OCI-LY3 (cell line): ENCODE measurements at regions not wholly inside any gene's neighbourhood (a gene's known extent, or its start where the extent isn't known, plus 50 kb on each side); places are given as distances from the start of the nearest gene placed in this dataset.

Experiments
- H2AFZ ChIP-seq: fragments of 200-600, 300-600 bp; shearing (Covaris generic); 2 replicates; pipeline ENCODE4 v1.6.0; 2014; ENCODE audit warnings: antibody characterized with exemption, low read depth, low read length
- H3K27ac ChIP-seq: fragments of 200-600, 300-600 bp; sonication (generic); 2 replicates; pipeline ENCODE4 v1.5.1; 2014; ENCODE audit warnings: mild to moderate bottlenecking, low read length, moderate library complexity, mixed read lengths
- H3K27me3 ChIP-seq: fragments of 200-600, 300-600 bp; sonication (generic); 2 replicates; pipeline ENCODE4 v1.6.1; 2014; ENCODE audit warnings: low read depth, low read length, mixed read lengths
- H3K36me3 ChIP-seq: fragments of 200-600, 300-600 bp; sonication (generic); replicated peaks from 2 replicates; pipeline ENCODE3; 2014; ENCODE audit warnings: low read depth, low read length, mixed read lengths
- H3K4me1 ChIP-seq: fragments of 300-600, 200-600 bp; sonication (generic); 2 replicates; pipeline ENCODE4 v1.6.1; 2014; ENCODE audit warnings: low read length, mixed read lengths
- H3K4me2 ChIP-seq: fragments of 200-600, 300-600 bp; sonication (generic); 2 replicates; pipeline ENCODE4 v1.6.1; 2014; ENCODE audit warnings: low read length, mixed read lengths
- H3K4me3 ChIP-seq: fragments of 300-600, 200-600 bp; sonication (generic); 2 replicates; pipeline ENCODE4 v1.5.1; 2014; ENCODE audit warnings: antibody characterized with exemption, mild to moderate bottlenecking, low read length, moderate library complexity
- H3K79me2 ChIP-seq: fragments of 300-600, 200-600 bp; shearing (Covaris generic); 2 replicates; pipeline ENCODE4 v1.6.1; 2014; ENCODE audit warnings: mild to moderate bottlenecking, low read length, mixed read lengths
- H3K9ac ChIP-seq: fragments of 300-600, 200-600 bp; shearing (Covaris generic); 2 replicates; pipeline ENCODE4 v1.6.0; 2014; ENCODE audit warnings: mild to moderate bottlenecking, low read length, moderate library complexity
- H3K9me3 ChIP-seq: fragments of 200-600, 300-600 bp; shearing (Covaris generic); 2 replicates; pipeline ENCODE4 v1.6.1; 2014; ENCODE audit warnings: low read length, mixed read lengths; ENCODE audit not compliant: insufficient read depth
- H4K20me1 ChIP-seq: fragments of 200-600, 300-600 bp; sonication (generic); 2 replicates; pipeline ENCODE4 v1.6.1; 2016; ENCODE audit warnings: low read length, mixed read lengths; ENCODE audit not compliant: insufficient read depth
- EZH2phosphoT487 ChIP-seq: fragments of 200-600 bp; shearing (Covaris generic); IDR thresholded peaks from 2 replicates; pipeline ENCODE4 v1.6.1; 2018; ENCODE audit warnings: antibody characterized with exemption, mixed run types, low read depth
- TF ChIP-seq, protein P1 (sequence below): fragments of 200-600, 300-600 bp; sonication (generic); IDR thresholded peaks from 2 replicates; pipeline ENCODE4 v1.5.1; 2014; ENCODE audit warnings: antibody characterized with exemption, low read length, low read depth

DNA sequence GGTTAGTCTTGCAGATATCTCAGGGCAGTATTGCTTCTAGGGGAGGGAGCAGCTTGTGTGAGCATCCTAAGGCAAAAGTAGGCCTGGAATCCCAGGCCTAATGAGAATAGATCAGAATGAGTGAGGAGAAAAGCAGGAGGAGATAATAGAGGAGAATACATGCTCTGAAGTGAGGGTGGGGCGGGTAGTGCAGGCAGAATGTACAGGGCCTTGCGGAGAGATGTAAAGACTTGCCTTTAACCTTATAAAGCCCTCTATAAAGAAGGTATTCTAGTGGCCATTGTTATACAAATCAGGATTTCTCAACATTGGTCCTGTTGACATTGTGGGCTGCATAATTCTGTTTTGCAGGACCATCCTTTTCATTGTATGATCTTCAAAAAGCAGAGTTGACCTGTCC is 855.3 kb downstream of the PCDH7 start:
- Histone ChIP-seq H3K27ac (no peak overlapping the region), H3K9ac (no peak overlapping the region), H3K79me2 (no peaks in the 10 kb centered on the region), H3K9me3 (no peaks in the 10 kb centered on the region), H4K20me1 (no peaks in the 10 kb centered on the region), H3K27me3 (no peaks in the 10 kb centered on the region), H2AFZ (no peak overlapping the region), H3K4me1 (no peaks in the 10 kb centered on the region), H3K4me2 (no peak overlapping the region), H3K36me3 (no peaks in the 10 kb centered on the region), H3K4me3 (no peak overlapping the region)
- no peak for TF ChIP-seq EZH2phosphoT487
- TF ChIP-seq, protein P1, sequence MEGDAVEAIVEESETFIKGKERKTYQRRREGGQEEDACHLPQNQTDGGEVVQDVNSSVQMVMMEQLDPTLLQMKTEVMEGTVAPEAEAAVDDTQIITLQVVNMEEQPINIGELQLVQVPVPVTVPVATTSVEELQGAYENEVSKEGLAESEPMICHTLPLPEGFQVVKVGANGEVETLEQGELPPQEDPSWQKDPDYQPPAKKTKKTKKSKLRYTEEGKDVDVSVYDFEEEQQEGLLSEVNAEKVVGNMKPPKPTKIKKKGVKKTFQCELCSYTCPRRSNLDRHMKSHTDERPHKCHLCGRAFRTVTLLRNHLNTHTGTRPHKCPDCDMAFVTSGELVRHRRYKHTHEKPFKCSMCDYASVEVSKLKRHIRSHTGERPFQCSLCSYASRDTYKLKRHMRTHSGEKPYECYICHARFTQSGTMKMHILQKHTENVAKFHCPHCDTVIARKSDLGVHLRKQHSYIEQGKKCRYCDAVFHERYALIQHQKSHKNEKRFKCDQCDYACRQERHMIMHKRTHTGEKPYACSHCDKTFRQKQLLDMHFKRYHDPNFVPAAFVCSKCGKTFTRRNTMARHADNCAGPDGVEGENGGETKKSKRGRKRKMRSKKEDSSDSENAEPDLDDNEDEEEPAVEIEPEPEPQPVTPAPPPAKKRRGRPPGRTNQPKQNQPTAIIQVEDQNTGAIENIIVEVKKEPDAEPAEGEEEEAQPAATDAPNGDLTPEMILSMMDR, result no peak

DNA sequence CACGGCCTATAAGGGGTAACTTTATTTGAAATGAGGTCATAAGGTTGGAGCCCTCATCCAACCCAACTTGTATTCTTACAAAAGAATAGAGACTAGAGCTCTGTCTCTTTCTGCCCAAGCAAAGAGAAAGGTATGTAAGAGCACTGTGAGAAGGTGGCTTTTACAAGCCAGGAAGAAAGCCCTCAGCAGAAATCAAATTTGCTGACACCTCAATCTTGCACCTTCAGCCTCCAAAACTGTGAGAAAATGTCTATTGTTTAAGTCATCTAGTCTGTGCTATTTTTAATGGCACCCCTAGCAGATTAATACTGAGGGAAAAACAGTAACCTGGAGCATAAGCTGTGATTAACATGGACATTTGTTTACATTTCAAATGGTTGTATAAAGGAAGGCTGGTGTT is 860.7 kb downstream of the PCDH7 start:
- H3K9me3 ChIP-seq, result no peaks in the 10 kb centered on the region
- H3K27ac ChIP-seq, result no peak overlapping the region
- no peaks in the 10 kb centered on the region for H3K27me3 ChIP-seq
- H3K4me3 ChIP-seq, result no peak overlapping the region
- H3K79me2 ChIP-seq, result no peaks in the 10 kb centered on the region
- no peaks in the 10 kb centered on the region for H4K20me1 ChIP-seq
- no peaks in the 10 kb centered on the region for H3K36me3 ChIP-seq
- no peak overlapping the region for H2AFZ ChIP-seq
- no peak overlapping the region for H3K9ac ChIP-seq
- no peaks in the 10 kb centered on the region for H3K4me1 ChIP-seq
- TF ChIP-seq EZH2phosphoT487, result no peak
- TF ChIP-seq, protein P1, result no peak
- H3K4me2 ChIP-seq, result no peak overlapping the region

DNA sequence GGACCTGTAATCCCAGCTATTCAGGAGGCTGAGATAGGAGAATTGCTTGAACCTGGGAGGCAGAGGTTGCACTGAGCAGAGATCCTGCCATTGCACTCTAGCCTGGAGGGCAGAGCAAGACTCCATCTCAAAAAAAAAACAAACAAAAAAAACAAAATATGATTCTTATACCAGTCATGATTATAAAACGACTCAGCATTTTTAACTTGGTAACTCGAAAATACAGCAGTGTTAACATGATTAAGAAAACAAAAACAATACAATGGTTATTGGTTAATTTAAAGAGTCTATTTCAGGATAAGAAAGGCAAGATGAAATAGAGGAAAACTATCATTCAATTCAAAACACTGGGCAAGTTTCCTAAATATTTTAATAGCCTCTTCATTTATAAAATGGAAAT is 865.3 kb downstream of the PCDH7 start:
- Histone ChIP-seq H3K9ac (no peak overlapping the region), H3K4me3 (no peak overlapping the region), H2AFZ (no peak overlapping the region), H3K4me2 (no peak overlapping the region), H3K4me1 (peaks cover 7% of the 10 kb centered on the region; the same call in 1 of the 2 replicates), H3K36me3 (no peaks in the 10 kb centered on the region), H3K27ac (no peak overlapping the region), H3K79me2 (no peaks in the 10 kb centered on the region), H3K9me3 (no peaks in the 10 kb centered on the region), H3K27me3 (no peaks in the 10 kb centered on the region), H4K20me1 (no peaks in the 10 kb centered on the region)
- TF ChIP-seq, protein P1, result no peak
- no peak for TF ChIP-seq EZH2phosphoT487

DNA sequence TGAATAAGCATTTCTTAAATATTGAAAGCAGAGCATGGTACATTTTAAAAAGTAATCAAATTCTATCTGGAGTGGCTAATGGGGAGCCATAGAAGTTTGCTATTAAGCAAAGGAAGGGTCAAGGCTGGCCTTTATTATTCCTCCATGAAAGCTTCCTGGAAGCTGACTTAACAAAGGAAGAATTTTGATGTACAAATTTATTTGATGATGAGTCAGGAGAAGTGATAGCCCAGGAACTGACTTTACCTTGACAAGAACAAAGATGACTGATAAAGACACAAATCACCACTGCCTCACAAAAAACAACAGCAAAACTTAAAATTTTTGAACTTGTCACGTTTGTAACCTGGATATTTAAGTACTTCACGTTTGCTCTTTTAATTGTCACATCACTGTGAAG is 872.1 kb downstream of the PCDH7 start:
- TF ChIP-seq, protein P1, result no peak
- TF ChIP-seq EZH2phosphoT487, result no peak
- Histone ChIP-seq H4K20me1 (no peaks in the 10 kb centered on the region), H3K79me2 (no peaks in the 10 kb centered on the region), H3K4me1 (peaks cover 7% of the 10 kb centered on the region; the same call in 1 of the 2 replicates), H3K9me3 (no peaks in the 10 kb centered on the region), H3K27me3 (no peaks in the 10 kb centered on the region), H3K36me3 (no peaks in the 10 kb centered on the region), H3K27ac (no peak overlapping the region), H3K4me2 (no peak overlapping the region), H3K4me3 (no peak overlapping the region), H3K9ac (no peak overlapping the region), H2AFZ (no peak overlapping the region)
